CD4-positive, alpha-beta T cell treated with Interleukin-6 at 100 ng/mL for 8 hours (primary cell): ENCODE measurements at regions not wholly inside any gene's neighbourhood (a gene's known extent, or its start where the extent isn't known, plus 50 kb on each side); places are given as distances from the start of the nearest gene placed in this dataset.
"Not testable (repeated sequence)": the region's sequence is repeated elsewhere in the genome, so short reads cannot be mapped to it uniquely, and the experiment has no call there.

Experiments used
- DNase-seq: peaks from one replicate; pipeline ENCODE4 v3.0.0-alpha.2; 2020; ENCODE audit warnings: mixed read lengths, low spot score

- no peak for DNase-seq
These were observed 52.5 kb upstream of the WDFY3 start for GRCh38 chr4:85018983-85019382.

GRCh38 chr4:85019411-85019810 lies 52.9 kb upstream of the WDFY3 start:
- DNase-seq: no peak

- no peak for DNase-seq
These were observed 58.2 kb upstream of the WDFY3 start for GRCh38 chr4:85024671-85025070.

GRCh38 chr4:85028910-85029309 lies 62.4 kb upstream of the WDFY3 start:
- no peak for DNase-seq

GRCh38 chr4:85029453-85029852 lies 63.0 kb upstream of the WDFY3 start:
- no peak for DNase-seq

- DNase-seq: no peak
These were observed 63.7 kb upstream of the WDFY3 start for GRCh38 chr4:85030156-85030555.

GRCh38 chr4:85033838-85034237 lies 67.3 kb upstream of the WDFY3 start:
- not testable (repeated sequence) for DNase-seq

- no peak for DNase-seq
These were observed 73.0 kb upstream of the WDFY3 start for GRCh38 chr4:85039526-85039925.

- not testable (repeated sequence) for DNase-seq
These were observed 77.5 kb upstream of the WDFY3 start for GRCh38 chr4:85043812-85044496.

- no peak for DNase-seq
These were observed 84.2 kb upstream of the WDFY3 start for GRCh38 chr4:85050736-85051135.

- DNase-seq: no peak
These were observed 85.0 kb upstream of the WDFY3 start for GRCh38 chr4:85051526-85051925.

- DNase-seq: not testable (repeated sequence)
These were observed 88.4 kb upstream of the WDFY3 start for GRCh38 chr4:85054925-85055324.

- DNase-seq: no peak
These were observed 92.1 kb upstream of the WDFY3 start for GRCh38 chr4:85058551-85058950.

GRCh38 chr4:85061974-85062373 lies 95.5 kb upstream of the WDFY3 start:
- DNase-seq: no peak

GRCh38 chr4:85062466-85062865 lies 96.0 kb upstream of the WDFY3 start:
- DNase-seq: no peak

GRCh38 chr4:85067342-85067741 lies 100.9 kb upstream of the WDFY3 start:
- no peak for DNase-seq

GRCh38 chr4:85078016-85078415 lies 111.5 kb upstream of the WDFY3 start:
- DNase-seq: no peak

- DNase-seq: no peak
These were observed 114.7 kb upstream of the WDFY3 start for GRCh38 chr4:85081196-85081595.

GRCh38 chr4:85084371-85085094 lies 118.0 kb upstream of the WDFY3 start:
- peak; percentile 5 for DNase-seq

- no peak for DNase-seq
These were observed 120.2 kb upstream of the WDFY3 start for GRCh38 chr4:85086721-85087120.

- DNase-seq: no peak
These were observed 126.0 kb upstream of the WDFY3 start for GRCh38 chr4:85092536-85092935.

GRCh38 chr4:85092943-85093342 lies 126.5 kb upstream of the WDFY3 start:
- DNase-seq: no peak

- no peak for DNase-seq
These were observed 128.2 kb upstream of the WDFY3 start for GRCh38 chr4:85094735-85095134.

GRCh38 chr4:85102606-85103005 lies 136.1 kb upstream of the WDFY3 start:
- no peak for DNase-seq
